ENCODE measurements at regions not wholly inside any gene's neighbourhood (a gene's known extent, or its start where the extent isn't known, plus 50 kb on each side); places are given as distances from the start of the nearest gene placed in this dataset.
"Not testable (repeated sequence)": the region's sequence is repeated elsewhere in the genome, so short reads cannot be mapped to it uniquely, and the experiment has no call there.

DNA sequence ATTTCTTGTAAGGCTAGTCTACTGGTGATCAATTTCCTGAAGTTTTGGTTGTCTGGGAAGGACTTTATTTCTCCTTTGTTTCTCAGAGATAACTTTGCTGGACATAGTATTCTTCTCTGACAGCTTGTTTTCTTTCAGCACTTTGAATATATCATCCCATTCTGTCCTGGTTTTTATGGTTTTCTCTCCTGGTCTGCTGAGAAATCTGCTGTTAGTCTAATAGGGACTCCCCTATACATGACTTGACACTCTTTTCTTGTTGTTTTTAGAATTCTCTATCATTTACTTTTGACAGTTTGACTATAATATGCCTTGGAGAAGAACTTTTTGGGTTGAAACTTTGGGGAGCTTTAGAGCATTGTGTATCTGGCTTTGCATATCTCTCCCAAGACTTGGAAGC is 112.5 kb downstream of the PRL start:
- H3K27me3 ChIP-seq (ENCODE audit: insufficient read depth, low read length) = no peaks in the 10 kb centered on the region
- H3K4me3 ChIP-seq (ENCODE audit: low read length) = no peak overlapping the region
- no peaks in the 10 kb centered on the region for H3K4me1 ChIP-seq (ENCODE audit: insufficient read depth, low read length)
- peaks cover 45% of the 10 kb centered on the region for H3K9me3 ChIP-seq (ENCODE audit: insufficient read depth, low read depth, low read length)
- peaks cover 31% of the 10 kb centered on the region for H3K36me3 ChIP-seq (ENCODE audit: insufficient read depth, low read length)
- H3K9ac ChIP-seq (ENCODE audit: low read depth, low read length) = no peak overlapping the region
- H3K27ac ChIP-seq (ENCODE audit: low read depth, low read length) = no peak overlapping the region

DNA sequence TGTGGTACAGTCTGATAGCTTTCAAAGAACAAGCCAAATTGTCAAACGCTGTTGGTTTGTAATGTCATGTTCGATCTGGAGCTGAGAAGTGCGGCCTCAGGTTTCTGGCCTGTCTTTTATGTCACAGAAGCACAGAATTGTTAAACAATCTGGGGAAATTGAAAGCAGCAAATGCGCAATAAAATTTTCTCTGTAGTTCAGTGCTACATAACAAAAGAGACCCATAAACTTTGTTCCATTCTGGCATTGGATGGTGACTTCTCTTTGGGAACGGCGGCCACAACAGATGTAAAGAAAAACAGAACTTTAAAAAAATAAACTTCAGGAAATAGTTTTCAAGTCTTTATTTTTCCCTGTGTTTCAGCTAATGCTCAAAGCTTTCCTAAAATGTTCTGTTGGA is 106.9 kb downstream of the PRL start:
- Histone ChIP-seq H3K27me3 (ENCODE audit: insufficient read depth, low read length) (no peaks in the 10 kb centered on the region), H3K36me3 (ENCODE audit: insufficient read depth, low read length) (peaks cover 17% of the 10 kb centered on the region), H3K9me3 (ENCODE audit: insufficient read depth, low read depth, low read length) (peaks cover 3% of the 10 kb centered on the region; the same call in 1 of the 2 replicates), H3K4me3 (ENCODE audit: low read length) (no peak overlapping the region), H3K4me1 (ENCODE audit: insufficient read depth, low read length) (peaks cover 11% of the 10 kb centered on the region; the same call in 1 of the 2 replicates), H3K9ac (ENCODE audit: low read depth, low read length) (no peak overlapping the region), H3K27ac (ENCODE audit: low read depth, low read length) (no peak overlapping the region)
- 89% methylated on average over 6 of the region's 6 CpGs for WGBS

DNA sequence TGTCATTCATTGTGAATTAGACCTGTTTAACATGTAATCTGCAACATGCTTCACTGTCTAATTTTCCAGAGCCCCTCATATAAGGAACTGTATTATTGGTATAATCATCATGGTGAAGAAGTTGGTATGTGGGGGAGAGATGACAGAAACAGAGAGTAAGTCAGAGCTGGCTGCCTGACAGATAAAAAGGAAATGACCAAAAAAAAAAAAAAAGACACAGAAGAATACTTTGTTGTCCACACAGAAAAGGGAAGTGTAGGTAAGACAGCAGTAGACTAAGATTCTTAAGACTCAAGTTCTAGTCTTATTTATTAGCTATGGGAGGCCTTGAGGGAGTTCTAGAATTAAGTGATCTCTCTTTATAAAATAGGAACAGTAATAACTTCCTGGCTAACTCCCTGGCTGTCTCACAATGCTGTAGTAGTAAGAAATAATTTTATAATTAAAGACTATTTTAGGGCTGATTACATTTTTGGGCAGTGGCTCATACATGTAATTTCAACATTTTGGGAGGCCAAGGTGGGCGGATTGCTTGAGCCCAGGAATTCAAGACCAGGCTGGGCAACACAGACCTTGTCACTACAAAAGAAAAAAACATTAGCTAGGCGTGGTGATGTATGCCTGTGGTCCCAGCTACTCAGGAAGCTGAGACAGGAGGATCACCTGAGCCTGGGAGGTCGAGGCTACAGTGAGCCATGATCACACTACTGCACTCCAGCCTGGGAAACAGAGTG is 102.5 kb downstream of the PRL start:
- H3K4me3 ChIP-seq (ENCODE audit: low read length) = no peak overlapping the region
- 90% methylated on average over 3 of the region's 3 CpGs for WGBS

DNA sequence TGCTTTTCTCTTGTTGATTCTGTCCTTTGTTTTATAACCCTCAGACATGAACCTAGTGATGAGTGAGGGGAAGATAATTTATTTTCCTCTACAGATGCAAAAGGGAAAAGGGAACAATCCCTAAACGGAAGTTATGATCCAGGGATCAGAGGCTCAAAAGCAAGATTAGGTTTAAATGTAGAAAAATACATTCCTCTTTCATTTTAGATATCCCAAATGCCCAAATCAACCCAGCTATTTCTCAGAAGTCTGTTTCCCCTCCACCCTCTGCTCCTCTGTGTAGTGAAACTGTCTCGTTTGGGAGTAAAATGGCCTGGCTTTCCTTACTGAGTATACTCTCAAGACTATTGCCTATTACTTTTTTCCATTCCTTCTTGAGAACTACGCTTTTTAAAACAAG is 97.1 kb downstream of the PRL start:
- Histone ChIP-seq H3K9me3 (ENCODE audit: insufficient read depth, low read depth, low read length) (no peaks in the 10 kb centered on the region), H3K4me3 (ENCODE audit: low read length) (no peak overlapping the region), H3K27me3 (ENCODE audit: insufficient read depth, low read length) (no peaks in the 10 kb centered on the region), H3K9ac (ENCODE audit: low read depth, low read length) (no peak overlapping the region), H3K27ac (ENCODE audit: low read depth, low read length) (no peak overlapping the region), H3K4me1 (ENCODE audit: insufficient read depth, low read length) (no peaks in the 10 kb centered on the region), H3K36me3 (ENCODE audit: insufficient read depth, low read length) (no peaks in the 10 kb centered on the region)
- WGBS = 96% methylated on average over 2 of the region's 3 CpGs

More for the DNA sequence above, 102.5 kb downstream of the PRL start:
- Histone ChIP-seq H3K36me3 (ENCODE audit: insufficient read depth, low read length) (peaks cover 12% of the 10 kb centered on the region), H3K4me1 (ENCODE audit: insufficient read depth, low read length) (peaks cover 11% of the 10 kb centered on the region; the same call in 1 of the 2 replicates), H3K27ac (ENCODE audit: low read depth, low read length) (no peak overlapping the region), H3K27me3 (ENCODE audit: insufficient read depth, low read length) (no peaks in the 10 kb centered on the region), H3K9me3 (ENCODE audit: insufficient read depth, low read depth, low read length) (no peaks in the 10 kb centered on the region), H3K9ac (ENCODE audit: low read depth, low read length) (no peak overlapping the region)

DNA sequence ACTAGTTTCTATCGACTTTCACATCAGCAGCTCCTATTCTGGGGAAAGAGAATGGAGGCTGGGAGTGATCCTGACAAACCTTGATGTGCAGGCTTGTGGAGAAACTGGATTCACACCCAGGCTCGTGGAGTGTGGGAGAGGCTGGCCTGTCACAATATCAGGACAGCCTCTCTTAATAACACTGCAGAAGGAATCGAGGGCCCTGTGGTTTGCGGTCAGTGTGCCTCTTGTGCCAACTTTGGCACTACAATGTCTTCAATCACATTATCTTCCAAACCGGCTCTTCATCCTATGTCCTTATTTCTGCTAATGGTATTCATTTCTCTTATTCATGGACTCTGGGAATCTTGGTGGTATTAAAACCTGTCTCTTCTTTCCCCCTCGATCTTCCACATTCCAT is 92.7 kb downstream of the PRL start:
- no peaks in the 10 kb centered on the region for H3K36me3 ChIP-seq (ENCODE audit: insufficient read depth, low read length)
- no peaks in the 10 kb centered on the region for H3K4me1 ChIP-seq (ENCODE audit: insufficient read depth, low read length)
- H3K9ac ChIP-seq (ENCODE audit: low read depth, low read length) = no peak overlapping the region
- no peak overlapping the region for H3K4me3 ChIP-seq (ENCODE audit: low read length)
- H3K27me3 ChIP-seq (ENCODE audit: insufficient read depth, low read length) = no peaks in the 10 kb centered on the region
- H3K27ac ChIP-seq (ENCODE audit: low read depth, low read length) = no peak overlapping the region
- 93% methylated on average over 6 of the region's 6 CpGs for WGBS
- no peaks in the 10 kb centered on the region for H3K9me3 ChIP-seq (ENCODE audit: insufficient read depth, low read depth, low read length)

DNA sequence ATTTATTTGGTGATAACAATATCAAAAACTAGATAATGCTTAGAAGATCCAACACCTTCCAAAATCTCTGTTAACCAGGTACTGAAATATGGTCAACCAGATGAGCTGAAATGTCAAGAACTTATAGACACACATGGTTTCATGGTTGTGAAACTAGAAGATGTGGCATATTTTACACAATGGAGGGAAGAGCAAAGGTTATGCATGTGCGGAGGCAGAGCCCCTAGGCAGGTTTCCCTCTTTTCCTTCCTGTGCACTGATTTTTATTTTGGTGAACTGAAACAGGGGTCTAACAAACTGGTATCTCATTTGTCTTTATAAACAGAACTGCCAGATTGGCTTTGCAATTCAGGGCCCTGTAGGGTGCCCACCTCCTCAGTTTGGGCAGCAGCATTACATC is 91.6 kb downstream of the PRL start:
- Histone ChIP-seq H3K27me3 (ENCODE audit: insufficient read depth, low read length) (no peaks in the 10 kb centered on the region), H3K27ac (ENCODE audit: low read depth, low read length) (no peak overlapping the region), H3K36me3 (ENCODE audit: insufficient read depth, low read length) (no peaks in the 10 kb centered on the region), H3K4me1 (ENCODE audit: insufficient read depth, low read length) (no peaks in the 10 kb centered on the region), H3K4me3 (ENCODE audit: low read length) (no peak overlapping the region), H3K9me3 (ENCODE audit: insufficient read depth, low read depth, low read length) (no peaks in the 10 kb centered on the region), H3K9ac (ENCODE audit: low read depth, low read length) (no peak overlapping the region)
- 95% methylated on average over 1 of the region's 1 CpG for WGBS

DNA sequence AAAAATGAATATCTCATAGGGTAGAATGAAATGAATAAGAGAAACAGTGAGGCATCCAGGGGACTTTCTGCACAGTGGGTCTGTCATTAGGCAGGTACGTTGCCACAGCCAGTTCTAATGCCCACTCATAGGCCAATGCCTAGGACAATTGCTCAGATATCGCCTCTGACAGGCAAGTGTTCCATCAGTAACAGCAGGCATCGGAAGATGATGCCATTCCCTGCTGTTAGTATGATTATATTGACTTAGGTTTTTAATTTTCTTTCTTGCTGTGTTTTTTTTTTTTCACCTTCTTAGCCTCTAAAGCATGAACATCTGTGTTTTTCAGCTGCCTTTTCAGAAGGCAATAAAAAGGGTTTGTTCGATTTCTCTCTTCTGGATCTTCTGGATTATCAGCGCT is 90.7 kb downstream of the PRL start:
- Histone ChIP-seq H3K9ac (ENCODE audit: low read depth, low read length) (no peak overlapping the region), H3K4me1 (ENCODE audit: insufficient read depth, low read length) (no peaks in the 10 kb centered on the region), H3K4me3 (ENCODE audit: low read length) (no peak overlapping the region), H3K9me3 (ENCODE audit: insufficient read depth, low read depth, low read length) (no peaks in the 10 kb centered on the region), H3K27me3 (ENCODE audit: insufficient read depth, low read length) (no peaks in the 10 kb centered on the region), H3K27ac (ENCODE audit: low read depth, low read length) (no peak overlapping the region), H3K36me3 (ENCODE audit: insufficient read depth, low read length) (no peaks in the 10 kb centered on the region)
- 92% methylated on average over 5 of the region's 5 CpGs for WGBS

DNA sequence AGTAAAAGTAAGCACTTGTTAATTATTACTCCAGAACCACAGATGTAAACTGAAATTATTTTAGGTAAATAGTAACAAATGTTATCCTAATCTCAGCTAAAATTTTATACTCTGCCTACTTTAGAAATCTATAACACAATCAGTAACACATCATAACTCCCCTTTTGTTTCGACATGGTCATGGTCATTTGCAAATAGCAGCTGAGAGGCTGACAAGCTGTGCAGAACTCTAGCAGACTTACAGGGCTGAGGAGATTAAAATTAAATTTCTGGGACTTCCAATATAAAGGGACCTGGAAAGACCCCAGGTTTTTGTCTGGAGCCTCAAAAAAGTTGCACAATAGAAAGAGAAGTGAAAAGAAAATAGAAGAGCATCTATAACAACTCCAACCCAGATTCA is 88.8 kb downstream of the PRL start:
- H3K9me3 ChIP-seq (ENCODE audit: insufficient read depth, low read depth, low read length) = no peaks in the 10 kb centered on the region
- no peak overlapping the region for H3K27ac ChIP-seq (ENCODE audit: low read depth, low read length)
- no peaks in the 10 kb centered on the region for H3K36me3 ChIP-seq (ENCODE audit: insufficient read depth, low read length)
- 97% methylated on average over 1 of the region's 1 CpG for WGBS
- H3K27me3 ChIP-seq (ENCODE audit: insufficient read depth, low read length) = no peaks in the 10 kb centered on the region
- H3K4me3 ChIP-seq (ENCODE audit: low read length) = no peak overlapping the region
- H3K4me1 ChIP-seq (ENCODE audit: insufficient read depth, low read length) = no peaks in the 10 kb centered on the region
- no peak overlapping the region for H3K9ac ChIP-seq (ENCODE audit: low read depth, low read length)

DNA sequence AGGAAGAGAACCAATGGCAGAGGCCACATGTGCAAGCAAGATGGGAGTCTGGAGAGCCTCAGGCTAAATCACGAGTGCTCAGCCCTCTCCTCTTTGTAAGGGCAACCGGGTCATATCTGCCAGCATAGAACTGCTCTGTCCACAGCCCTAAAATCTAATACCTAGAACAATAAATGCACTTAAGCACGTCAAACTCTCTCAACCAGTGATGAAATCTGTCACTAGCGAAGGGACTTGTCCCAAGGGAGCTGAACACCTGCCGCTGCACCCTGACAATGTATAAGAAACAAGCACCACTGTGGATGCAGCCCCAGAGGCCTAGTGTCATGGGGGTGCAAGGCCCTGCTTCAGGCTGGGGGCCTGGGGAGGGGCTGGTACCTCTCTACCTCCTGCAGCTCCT is 82.5 kb downstream of the PRL start:
- Histone ChIP-seq H3K4me1 (ENCODE audit: insufficient read depth, low read length) (no peaks in the 10 kb centered on the region; the same call in 1 of the 2 replicates), H3K36me3 (ENCODE audit: insufficient read depth, low read length) (no peaks in the 10 kb centered on the region), H3K9ac (ENCODE audit: low read depth, low read length) (no peak overlapping the region), H3K9me3 (ENCODE audit: insufficient read depth, low read depth, low read length) (no peaks in the 10 kb centered on the region), H3K27me3 (ENCODE audit: insufficient read depth, low read length) (no peaks in the 10 kb centered on the region), H3K27ac (ENCODE audit: low read depth, low read length) (no peak overlapping the region), H3K4me3 (ENCODE audit: low read length) (no peak overlapping the region)
- 76% methylated on average over 5 of the region's 5 CpGs for WGBS

DNA sequence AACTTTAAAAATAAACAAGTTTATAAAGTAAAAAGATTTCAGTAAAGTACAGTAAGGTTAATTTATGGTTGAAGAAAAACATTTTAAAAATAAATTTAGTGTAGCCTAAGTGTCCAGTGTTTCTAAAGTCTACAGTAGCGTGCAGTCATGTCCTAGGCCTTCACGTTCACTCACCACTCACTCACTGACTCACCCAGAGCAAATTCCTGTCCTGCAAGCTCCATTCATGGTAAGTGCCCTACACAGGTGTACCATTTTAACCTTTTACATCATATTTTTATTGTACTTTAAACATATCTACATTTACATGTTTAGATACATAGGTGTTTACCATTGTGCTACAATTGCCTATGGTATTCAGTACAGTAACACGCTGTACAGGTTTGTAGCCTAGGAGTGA is 81.4 kb downstream of the PRL start:
- not testable (repeated sequence) for H3K36me3 ChIP-seq (ENCODE audit: insufficient read depth, low read length); H3K9me3 ChIP-seq (ENCODE audit: insufficient read depth, low read depth, low read length); H3K27ac ChIP-seq (ENCODE audit: low read depth, low read length); H3K9ac ChIP-seq (ENCODE audit: low read depth, low read length); H3K27me3 ChIP-seq (ENCODE audit: insufficient read depth, low read length); H3K4me1 ChIP-seq (ENCODE audit: insufficient read depth, low read length); H3K4me3 ChIP-seq (ENCODE audit: low read length)
- WGBS = 98% methylated on average over 3 of the region's 3 CpGs

DNA sequence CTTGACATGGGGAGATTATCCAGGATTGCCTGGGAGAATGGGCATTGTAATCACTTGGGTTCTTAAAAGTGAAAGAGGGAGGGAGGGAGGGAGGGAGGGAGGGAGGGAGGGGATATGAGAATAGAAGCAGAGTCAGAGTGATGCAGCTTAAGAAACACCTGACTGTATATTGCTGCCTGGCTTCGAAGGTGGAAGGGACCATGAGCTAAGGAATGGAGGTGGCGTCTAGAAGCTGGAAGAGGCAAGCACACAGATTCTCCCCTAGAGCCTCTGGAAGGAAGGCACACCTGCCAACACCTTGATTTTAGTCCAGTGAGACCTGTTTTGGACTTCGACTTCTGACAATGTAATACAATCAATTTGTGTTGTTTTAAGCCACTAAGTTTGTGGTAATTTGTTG is 78.4 kb downstream of the PRL start:
- 91% methylated on average over 3 of the region's 3 CpGs for WGBS
- Histone ChIP-seq H3K36me3 (ENCODE audit: insufficient read depth, low read length) (no peaks in the 10 kb centered on the region), H3K9ac (ENCODE audit: low read depth, low read length) (no peak overlapping the region), H3K9me3 (ENCODE audit: insufficient read depth, low read depth, low read length) (no peaks in the 10 kb centered on the region), H3K27me3 (ENCODE audit: insufficient read depth, low read length) (no peaks in the 10 kb centered on the region), H3K27ac (ENCODE audit: low read depth, low read length) (no peak overlapping the region), H3K4me1 (ENCODE audit: insufficient read depth, low read length) (peaks cover 20% of the 10 kb centered on the region), H3K4me3 (ENCODE audit: low read length) (no peak overlapping the region)

DNA sequence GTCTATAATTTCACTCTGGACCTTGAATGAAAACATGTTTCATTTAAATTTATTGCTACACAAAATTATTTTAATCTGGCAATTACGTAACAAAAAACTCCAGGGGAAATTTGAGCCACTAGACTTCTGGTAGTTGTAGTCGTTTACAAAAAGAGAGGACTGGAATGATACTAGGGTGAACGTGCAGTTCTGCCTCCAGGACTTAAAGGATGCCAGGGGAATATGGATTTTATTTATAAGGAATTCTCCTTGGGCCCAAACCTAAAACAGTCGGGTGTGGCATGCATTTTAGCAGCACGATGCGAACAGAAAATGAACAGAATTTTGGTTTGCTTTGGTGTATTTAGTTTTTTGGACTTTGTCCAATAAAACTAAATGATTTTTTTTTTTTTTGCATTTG is 76.9 kb downstream of the PRL start:
- no peak overlapping the region for H3K9ac ChIP-seq (ENCODE audit: low read depth, low read length)
- H3K27me3 ChIP-seq (ENCODE audit: insufficient read depth, low read length) = no peaks in the 10 kb centered on the region
- peaks cover 21% of the 10 kb centered on the region for H3K4me1 ChIP-seq (ENCODE audit: insufficient read depth, low read length)
- no peak overlapping the region for H3K27ac ChIP-seq (ENCODE audit: low read depth, low read length)
- 93% methylated on average over 6 of the region's 6 CpGs for WGBS
- H3K36me3 ChIP-seq (ENCODE audit: insufficient read depth, low read length) = no peaks in the 10 kb centered on the region
- no peak overlapping the region for H3K4me3 ChIP-seq (ENCODE audit: low read length)
- H3K9me3 ChIP-seq (ENCODE audit: insufficient read depth, low read depth, low read length) = no peaks in the 10 kb centered on the region
